GM21717 (cell line): ENCODE measurements at regions not wholly inside any gene's neighbourhood (a gene's known extent, or its start where the extent isn't known, plus 50 kb on each side); places are given as distances from the start of the nearest gene placed in this dataset.

Source experiments
- ATAC-seq: cut with Tn5 transposase; IDR thresholded peaks from one replicate; pipeline ENCODE4 v1.9.1; 2021; ENCODE audit warnings: mild to moderate bottlenecking, moderate library complexity; ENCODE audit not compliant: unreplicated experiment

DNA sequence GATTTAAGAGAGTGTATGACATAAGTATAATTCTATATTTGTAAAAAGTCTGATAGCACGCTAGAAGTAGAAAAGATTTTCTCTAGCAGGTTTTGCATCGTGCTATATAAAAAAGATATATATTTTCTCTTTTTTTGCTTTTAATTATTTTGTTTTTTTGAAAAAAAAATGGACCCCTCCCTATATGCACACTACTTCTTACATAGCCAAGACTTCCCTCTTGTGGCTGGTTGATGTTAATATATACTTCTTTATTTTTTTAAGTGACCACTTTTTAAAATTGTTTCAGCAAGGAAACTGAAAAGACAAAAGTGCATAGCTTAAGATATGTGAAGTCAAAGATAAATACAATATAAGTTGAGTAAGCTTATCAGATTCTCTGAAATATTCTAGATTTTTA is 1202.8 kb downstream of the DIAPH3 start:
- ATAC-seq = no peak

DNA sequence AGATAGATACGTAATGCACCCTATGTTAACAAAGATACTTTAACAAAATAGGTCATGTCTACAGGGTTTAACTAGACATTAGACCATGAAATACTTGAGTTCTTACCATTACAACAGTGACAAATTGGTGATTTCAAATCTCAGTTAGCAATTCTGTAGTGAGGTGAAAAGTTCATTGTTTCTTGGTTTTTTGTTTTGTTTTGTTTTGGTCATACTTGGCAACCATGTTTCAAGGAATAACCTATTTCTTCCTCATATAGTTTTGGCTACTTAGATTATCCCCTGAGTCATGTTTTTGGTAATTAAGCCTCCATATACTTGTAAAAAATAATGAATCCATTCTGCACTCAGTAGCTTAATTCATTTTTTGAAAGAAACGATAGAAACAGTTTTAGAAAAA is 1200.4 kb downstream of the DIAPH3 start:
- ATAC-seq = no peak

DNA sequence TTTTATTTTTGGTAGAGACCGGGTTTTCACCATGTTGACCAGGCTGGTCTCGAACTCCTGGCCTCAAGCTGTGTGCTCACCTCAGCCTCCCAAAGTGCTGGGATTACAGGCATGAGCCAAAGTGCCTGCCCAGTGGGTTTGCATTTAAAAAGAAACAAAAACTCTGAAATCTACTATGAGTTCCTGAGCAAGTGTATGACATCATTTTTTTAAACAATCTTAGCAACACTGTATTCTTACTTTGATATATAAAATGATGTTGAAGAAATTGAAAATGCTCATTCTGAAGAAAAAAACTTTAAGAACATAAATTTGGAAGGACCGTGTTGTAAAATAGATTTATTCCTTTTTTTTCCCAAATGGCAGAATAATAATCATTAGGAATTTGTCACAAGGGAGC is 1199.7 kb downstream of the DIAPH3 start:
- ATAC-seq = no peak

DNA sequence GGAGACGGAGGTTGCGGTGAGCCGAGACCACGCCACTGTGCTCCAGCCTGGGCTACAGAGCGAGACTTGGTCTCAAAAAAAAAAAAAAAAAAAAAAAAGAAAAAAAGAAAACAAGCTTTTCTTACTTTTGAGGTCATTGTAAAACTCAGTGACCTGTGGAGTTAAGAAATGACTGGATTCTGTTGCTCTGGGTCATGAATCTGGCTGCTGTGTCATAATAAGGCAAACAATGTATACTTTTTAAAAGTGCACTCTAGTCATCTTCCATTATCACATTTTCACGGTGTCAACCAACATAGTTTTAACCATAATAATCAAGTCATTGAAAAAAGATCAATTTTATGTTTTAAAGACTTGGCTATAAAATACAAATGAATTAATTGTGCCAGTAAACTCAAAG is 1186.6 kb downstream of the DIAPH3 start:
- ATAC-seq = no peak

DNA sequence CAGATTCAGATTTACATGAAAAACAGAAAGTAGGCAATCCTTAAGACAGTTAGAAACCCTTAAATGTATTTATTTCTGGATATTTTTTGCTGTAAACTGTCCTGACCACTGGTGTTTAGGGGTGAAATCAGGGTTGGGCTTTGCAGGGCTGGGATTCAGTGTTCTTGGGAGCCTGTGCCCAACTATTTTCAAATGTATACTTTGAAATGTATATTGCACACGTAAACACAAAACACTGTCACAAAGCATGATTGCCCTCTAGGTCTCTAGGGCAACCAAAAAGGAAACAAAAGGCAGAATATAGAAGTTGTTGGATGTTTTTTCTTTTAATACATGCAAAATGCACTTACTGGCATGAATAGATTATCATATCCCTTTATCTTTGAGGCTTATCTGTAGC is 1185.4 kb downstream of the DIAPH3 start:
- no peak for ATAC-seq

DNA sequence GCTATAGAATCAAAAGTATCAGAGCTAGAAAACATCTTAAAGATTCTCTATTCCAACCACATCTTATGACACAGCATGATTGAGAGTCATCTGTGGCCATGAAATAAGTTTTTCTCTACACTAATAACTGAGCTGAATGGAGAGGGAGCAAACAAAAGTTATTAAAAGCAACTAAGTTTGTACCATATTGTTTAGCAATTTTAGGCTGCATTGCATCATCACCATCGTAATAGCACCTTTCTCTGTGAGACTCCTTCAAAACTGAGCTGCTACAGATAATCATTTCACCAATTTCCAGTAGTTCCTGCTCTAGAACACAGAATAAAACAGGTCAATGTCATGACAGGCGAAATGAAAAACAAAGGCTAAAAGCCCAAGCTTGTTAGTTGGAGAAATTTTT is 1183.9 kb downstream of the DIAPH3 start:
- no peak for ATAC-seq

DNA sequence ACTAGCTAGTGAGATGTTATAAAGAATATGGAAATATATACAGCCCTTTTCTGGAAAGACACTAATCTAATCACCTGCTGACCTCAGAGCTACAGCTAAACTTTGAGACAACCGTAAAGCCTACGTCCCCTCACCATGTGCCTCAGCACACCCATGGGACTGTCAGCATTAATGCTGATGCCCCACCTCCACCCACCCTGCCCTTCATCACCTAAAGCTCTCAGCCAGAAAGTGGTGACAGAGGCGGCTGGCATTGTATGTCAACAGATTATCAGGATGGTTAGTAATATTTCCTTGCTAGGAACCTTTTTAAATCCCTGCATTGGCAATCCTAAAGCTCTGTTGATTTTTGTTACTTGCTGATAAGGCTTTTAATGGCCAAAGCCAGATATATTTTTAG is 1177.9 kb downstream of the DIAPH3 start:
- no peak for ATAC-seq

DNA sequence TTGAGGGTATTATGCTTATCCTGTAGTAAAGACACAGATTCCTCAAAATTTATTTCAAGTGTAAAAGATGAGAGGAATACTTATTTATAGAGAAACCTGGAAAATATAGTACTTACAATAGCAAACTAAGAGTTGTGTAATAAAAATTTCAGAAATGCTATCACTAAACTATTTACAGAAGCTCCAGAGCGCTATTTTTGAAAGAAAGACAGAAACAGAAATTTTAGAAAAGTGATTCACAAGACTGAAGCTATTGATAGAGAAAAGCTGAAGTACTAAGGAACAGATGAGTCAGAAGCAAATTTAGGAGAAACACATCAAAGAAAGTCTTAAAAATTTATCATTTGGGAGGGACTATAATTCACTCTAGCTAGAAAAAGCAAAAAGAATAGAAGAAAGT is 1174.2 kb downstream of the DIAPH3 start:
- ATAC-seq = no peak

DNA sequence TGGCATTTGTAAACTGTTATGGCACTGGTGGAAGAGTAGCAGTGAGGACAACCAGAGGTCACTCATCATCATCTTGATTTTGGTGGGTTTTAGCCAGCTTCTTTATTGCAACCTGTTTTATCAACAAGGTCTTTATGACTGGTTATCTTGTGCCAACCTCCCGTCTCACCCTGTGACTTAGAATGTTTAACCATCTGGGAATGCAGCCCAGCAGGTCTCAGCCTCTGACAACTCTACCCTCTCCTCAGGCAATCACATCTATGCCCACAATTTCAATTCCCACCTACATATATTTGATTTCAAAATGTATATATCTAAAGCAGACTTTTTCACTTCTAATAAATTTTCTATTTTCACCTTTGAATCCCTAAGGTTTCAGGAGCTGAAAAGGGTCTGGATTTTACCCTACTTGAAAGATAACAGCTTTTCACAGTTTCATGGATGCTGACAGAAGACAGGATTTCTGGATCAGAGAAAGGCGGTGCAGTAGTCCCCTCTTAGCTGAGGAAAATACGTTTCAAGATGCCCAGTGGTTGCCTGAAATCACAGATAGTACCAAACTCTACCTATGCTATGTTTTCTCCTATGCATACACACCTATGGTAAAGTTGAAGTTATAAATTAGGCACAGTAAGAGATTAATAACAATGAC is 1171.8 kb downstream of the DIAPH3 start:
- peak; percentile 9 for ATAC-seq

DNA sequence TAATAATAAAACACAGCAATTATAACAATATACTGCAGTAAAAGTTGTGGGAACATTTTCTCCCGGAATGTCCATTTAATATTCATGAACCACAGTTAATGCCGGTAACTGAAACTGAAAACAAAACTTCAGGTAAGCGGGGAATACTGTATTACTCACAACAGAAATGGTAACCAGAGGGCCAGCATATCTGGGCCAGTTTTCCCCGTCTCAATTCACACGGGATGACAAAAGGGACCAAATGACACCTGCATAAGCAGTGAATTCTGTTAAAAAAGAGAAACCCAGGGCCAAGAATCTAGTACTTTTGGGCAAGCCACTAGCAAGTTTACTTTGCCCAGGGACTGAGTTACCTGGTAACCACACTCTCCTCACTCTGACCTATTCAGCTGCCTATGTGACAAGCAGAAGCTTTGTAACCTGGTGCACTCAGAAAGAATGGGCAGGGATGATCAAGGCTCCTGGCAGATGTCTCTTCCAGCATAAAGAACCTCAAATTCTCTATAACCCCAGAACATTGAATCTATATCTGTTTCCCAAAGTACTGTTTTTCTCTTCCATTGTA is 1171.2 kb downstream of the DIAPH3 start:
- peak; percentile 75 for ATAC-seq

DNA sequence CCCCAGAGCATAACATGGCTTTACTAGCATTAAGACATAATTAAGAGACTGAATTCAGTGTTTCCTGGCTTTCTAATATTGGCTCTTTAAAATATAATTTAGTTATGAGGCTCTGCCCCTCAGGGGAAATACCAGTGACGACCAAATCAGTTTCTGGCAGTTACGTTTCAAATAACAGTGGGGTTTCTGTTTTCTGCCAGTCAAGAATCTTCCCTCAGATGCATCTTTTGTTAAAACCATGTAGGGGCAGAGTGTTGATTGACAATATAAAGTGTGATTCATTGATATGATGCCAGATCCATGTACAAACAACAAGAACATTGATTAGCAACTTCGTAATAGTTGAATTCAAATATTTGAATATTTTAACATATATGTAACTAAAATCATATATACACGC is 1169.7 kb downstream of the DIAPH3 start:
- ATAC-seq = no peak

DNA sequence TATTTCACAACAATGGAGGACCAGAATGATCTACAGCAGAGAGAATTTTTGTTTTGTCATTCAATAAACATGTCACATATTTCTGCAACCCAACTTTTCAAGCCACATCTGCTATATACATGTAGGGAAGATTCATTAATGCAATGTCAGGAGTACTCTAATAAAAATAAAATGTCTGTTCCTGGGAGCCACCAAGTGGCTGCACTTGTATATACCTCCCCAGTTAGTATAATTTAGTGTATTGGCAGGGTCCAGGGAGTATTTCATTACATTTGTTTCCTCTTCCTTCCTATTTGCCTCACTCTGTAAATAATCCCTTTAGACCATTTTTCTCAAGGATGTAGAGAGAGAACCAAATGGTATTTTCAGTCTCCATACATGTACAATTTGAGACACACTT is 1169.0 kb downstream of the DIAPH3 start:
- ATAC-seq = no peak

DNA sequence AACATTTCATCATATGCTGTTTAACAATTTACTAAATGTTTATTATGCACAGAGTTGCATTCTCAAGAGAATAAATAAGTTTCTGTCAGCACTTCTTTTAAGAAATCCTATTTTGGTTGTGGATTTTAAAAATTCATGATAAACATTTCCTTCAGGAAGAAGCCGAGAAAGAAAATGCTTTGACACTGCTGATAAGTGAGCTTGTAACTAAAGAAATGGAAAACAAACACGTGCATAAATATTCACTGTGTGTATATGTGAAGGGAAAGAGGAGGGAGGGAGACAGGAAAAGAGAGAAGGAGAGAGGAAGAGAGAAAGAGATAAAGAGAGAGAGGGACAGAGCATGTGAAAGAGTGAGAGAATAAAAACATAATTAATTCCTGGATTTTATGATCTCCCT is 1165.0 kb downstream of the DIAPH3 start:
- ATAC-seq = no peak

DNA sequence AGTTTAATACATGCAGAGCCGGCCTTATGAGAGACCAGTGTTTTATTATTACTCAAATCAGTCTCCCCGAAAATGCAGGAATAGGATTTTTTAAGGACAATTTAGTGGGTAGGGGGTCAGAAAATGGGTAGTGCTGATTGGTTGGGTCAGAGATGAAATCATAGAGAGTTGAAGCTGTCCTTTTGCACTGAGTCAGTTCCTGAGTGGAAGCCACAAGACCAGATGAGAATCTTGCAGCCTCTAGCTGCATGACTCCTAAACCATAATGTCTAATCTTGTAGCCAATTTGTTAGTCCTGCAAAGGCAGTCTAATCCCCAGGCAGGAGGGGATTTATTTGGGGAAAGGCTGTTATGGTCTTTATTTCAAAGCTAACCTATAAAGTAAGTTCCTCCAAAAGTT is 1163.9 kb downstream of the DIAPH3 start:
- no peak for ATAC-seq

DNA sequence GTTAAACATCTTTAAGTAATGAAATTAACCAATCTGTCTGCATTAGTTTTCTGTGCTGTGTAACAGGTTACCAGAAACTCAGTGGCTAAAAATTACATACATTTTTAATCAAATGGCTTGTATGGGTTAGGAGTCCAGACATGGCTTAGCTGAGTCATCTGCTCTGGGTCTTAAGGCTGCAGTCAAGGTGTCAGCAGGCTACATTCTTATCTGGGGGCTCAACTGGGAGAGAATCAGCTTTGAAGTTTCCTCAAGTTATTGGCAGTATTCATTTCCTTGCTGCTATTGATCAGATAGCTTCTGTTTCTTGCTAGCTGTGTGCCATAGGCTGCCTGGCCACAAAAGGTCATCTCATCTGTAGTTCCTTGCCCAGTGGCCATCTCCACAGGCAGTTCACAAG is 1163.0 kb downstream of the DIAPH3 start:
- no peak for ATAC-seq

DNA sequence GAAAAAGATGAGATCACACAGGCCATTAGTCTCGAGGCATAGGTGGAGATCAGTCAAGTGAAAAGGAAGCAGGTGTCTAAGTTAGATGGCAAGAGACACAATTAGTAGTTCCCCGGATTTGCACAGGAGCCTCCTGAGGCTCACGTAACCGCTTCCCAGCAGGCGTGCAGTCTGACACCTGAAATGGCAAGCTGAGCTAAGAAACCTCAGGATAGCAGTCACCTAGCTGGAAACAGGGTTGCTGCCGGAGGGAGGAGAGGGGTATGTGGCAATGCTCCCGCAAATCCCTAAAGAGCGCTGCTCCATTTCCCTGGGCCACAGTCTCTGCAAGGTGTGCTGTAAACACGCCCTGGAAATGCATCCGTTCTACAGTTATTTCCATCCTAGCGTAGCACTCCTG is 1151.0 kb downstream of the DIAPH3 start:
- no peak for ATAC-seq

DNA sequence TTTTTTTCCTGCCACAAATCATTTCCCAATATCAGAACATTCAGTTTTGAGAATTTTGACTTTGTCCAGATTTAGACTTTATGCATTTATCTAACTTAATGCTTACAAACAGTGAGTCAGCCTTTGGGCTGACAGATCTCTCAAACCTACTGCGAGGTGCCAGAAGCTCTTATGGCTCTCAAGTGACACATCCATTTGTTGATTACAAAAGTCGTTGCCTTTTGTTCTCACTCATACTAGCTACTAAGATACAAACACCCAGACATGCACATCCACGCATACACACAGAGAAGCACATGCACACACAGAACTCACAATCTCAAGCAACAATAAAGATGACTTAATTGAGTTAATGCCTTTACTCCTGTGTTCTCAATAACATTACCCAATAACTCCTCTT is 1147.5 kb downstream of the DIAPH3 start:
- ATAC-seq = no peak

DNA sequence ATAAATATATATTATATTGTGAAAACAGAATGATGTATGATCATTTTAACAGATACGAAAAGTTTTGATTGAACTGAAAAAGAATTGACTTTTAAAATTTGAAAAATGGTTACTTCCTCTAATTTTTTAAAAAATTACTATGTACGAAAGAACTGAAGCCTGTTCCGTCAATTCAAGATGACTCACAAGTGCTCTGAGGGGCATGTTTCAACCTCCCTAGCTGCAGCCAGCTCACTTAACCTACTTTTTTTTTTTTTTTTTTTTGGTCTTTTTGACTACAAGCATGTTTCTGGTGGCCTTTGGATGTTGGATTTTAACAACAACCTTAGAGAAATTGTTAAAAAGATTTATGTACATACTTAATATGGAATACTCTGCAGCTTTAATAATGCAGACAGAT is 1139.3 kb downstream of the DIAPH3 start:
- no peak for ATAC-seq

DNA sequence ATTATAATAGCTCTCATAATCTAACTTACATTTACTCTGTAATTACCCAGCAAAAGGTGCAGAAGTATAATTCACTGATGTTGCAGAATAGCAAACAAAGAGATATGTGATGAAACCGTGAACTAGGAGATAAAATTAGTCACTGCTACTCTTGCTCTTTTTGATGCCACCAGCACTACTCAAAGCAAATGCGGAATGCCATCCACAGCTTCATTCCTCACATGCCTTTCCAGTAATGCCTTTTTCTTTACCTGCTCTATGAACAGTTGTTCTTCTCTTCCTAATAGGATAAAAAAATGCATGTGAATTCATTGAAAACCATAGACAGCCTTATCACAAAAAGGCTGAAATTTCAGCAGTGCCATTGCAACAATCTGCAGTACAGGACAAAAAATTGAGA is 1129.5 kb downstream of the DIAPH3 start:
- no peak for ATAC-seq

DNA sequence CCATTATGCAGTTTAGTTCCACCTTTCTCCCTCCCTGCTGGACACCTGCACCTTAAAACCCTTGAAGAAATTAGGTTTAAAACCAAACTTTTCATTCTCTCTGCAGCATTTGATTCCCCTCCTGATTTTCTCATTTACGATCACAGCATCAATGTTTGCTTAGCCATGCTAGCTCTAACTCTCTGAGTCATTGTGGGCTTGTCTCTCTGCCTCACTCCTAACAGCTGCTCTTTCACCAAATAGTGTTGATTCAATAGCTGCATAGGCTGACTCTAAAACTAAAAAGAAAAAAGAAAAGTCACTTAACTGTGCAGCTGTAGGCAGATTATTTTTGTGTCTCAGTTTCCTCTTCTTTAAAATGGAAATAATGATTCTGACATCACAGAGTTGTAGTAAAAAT is 1124.9 kb downstream of the DIAPH3 start:
- ATAC-seq = no peak

DNA sequence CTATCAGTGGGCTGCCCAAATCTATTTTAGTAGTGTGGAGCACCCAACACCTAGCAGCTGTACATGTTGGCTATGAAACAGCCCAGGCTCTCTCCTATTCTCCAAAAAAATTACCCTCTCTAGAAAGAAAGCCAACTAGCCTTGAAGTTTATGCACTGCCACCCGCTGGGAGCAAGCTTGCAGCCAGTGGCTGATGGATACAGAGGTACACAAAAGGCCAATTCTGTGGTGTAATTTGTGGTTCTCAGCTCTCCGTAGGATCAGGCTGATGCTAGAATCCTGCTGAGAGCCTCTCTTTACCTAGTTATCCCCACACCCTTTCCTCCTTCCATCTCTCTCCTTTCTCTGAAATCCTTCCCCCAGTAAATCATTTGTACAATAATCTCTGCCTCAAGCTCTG is 1120.7 kb downstream of the DIAPH3 start:
- ATAC-seq = no peak

DNA sequence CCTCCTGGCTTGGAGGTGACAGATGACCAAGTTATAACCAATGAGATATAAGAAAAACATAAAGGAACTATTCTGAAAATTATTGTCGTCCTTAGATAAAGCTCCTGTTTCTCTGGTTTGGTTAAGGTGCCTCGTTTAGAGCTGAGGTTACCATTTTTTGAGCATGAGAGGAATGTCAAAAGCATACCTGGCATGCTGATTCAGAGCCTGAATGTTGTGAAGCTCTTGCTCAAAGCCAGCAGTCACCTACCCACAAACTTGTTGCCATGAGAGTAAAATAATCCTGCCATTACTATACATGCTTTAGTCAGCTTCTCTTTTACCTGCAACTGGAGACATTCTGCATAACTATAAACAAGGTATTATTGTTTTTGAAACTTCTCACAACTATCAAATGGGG is 1116.2 kb downstream of the DIAPH3 start:
- ATAC-seq = no peak

DNA sequence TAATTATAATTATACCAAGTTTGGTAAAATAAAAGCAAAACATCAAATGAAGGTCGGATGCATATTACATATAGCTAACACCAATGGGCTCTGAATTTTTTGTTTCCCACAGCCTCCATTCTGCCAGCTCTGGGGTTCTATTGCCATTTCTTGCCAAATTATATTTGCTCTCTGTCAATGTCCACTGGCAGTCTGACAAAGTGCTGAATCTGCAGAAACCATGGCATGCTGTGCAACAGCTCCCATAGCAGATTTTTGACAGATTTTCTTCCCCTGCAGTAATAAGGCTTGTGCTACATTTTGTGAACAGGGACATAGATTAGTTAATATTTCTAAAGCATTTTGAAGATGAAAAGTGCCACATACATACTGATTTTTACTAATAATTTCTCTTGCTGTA is 1102.1 kb downstream of the DIAPH3 start:
- no peak for ATAC-seq
